NB4 (cell line): ENCODE measurements at regions not wholly inside any gene's neighbourhood (a gene's known extent, or its start where the extent isn't known, plus 50 kb on each side); places are given as distances from the start of the nearest gene placed in this dataset.

Experiments
- DNase-seq: peaks from one replicate; pipeline ENCODE4 v3.0.0; 2010; ENCODE audit warnings: low read depth
- H3K4me3 ChIP-seq: one replicate; pipeline ENCODE4 v1.5.1; 2011; ENCODE audit warnings: mild to moderate bottlenecking, low read depth, low read length, moderate library complexity
- CTCF ChIP-seq: IDR thresholded peaks from one replicate; pipeline ENCODE4 v1.5.1; 2012; ENCODE audit warnings: low read depth, low read length
- MAX ChIP-seq: IDR thresholded peaks from 2 replicates; pipeline ENCODE4 v1.6.1; 2011; ENCODE audit warnings: low read depth, low read length
- MYC ChIP-seq: IDR thresholded peaks from 2 replicates; pipeline ENCODE4 v1.6.1; 2011; ENCODE audit warnings: low read depth, low read length
- POLR2A ChIP-seq: IDR thresholded peaks from 2 replicates; pipeline ENCODE4 v1.6.1; 2011; ENCODE audit warnings: mild to moderate bottlenecking; ENCODE audit not compliant: insufficient read length; ENCODE audit errors: extremely low read depth

GRCh38 chr5:15249152-15249551 is 250.8 kb upstream of the FBXL7 start:
- TF ChIP-seq MYC (no peak), MAX (no peak)
- DNase-seq, result peak; percentile 49
- H3K4me3 ChIP-seq, result no peak overlapping the region

GRCh38 chr5:15248731-15249130 is 251.2 kb upstream of the FBXL7 start:
- TF ChIP-seq MAX (no peak), CTCF (no peak), POLR2A (no peak), MYC (no peak)
- no peak for DNase-seq
- H3K4me3 ChIP-seq, result no peak overlapping the region

GRCh38 chr5:15245913-15246312 is 254.1 kb upstream of the FBXL7 start:
- no peak for TF ChIP-seq MAX
- no peak for TF ChIP-seq CTCF
- TF ChIP-seq MYC, result no peak
- no peak for TF ChIP-seq POLR2A
- H3K4me3 ChIP-seq, result no peak overlapping the region
- DNase-seq, result no peak

GRCh38 chr5:15243301-15244020 is 256.5 kb upstream of the FBXL7 start:
- TF ChIP-seq POLR2A (no peak), MAX (no peak), CTCF (no peak), MYC (no peak)
- DNase-seq, result no peak
- no peak overlapping the region for H3K4me3 ChIP-seq

- H3K4me3 ChIP-seq, result no peak overlapping the region
- DNase-seq, result no peak
- TF ChIP-seq POLR2A (no peak), CTCF (no peak), MYC (no peak)
Observed at GRCh38 chr5:15241216-15241821, 258.7 kb upstream of the FBXL7 start.

- DNase-seq, result no peak
- TF ChIP-seq MAX (no peak), MYC (no peak), CTCF (no peak), POLR2A (no peak)
- H3K4me3 ChIP-seq, result no peak overlapping the region
Observed at GRCh38 chr5:15238006-15238405, 262.0 kb upstream of the FBXL7 start.
